ENCODE measurements at regions not wholly inside any gene's neighbourhood (a gene's known extent, or its start where the extent isn't known, plus 50 kb on each side); places are given as distances from the start of the nearest gene placed in this dataset.

DNA sequence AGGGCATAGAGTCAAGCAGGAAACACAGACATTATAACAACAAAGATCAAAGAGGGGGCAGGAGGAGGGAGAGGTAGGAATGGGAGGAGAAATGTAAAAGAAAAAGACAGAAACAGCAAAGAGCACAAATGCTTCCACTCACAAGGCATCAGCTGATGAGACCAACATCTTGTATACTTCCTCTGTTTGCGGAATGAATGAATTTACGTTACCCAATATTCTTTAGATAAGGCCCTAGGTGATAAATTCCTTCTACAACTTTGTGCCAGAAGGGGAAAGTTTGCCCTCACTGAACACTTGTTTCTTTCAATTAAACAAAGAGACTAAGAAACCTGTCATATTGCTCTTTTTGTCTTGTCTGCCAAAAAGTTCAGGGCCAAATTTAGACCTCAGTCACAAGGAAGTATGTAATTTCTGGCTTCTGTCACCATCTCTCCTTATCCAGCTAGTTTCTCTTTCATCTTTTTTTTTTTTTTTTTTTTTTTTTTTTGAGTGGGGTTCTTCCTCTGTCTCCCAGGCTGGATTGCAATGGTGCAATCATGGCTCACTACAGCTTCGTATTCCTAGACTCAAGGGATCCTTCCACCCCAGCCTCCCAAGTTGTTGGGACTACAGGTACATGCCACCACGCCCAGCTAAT is 116.4 kb upstream of the NANOS1 start:
- H3K27ac Mint-ChIP-seq = no peak overlapping the region
- H3K27me3 Mint-ChIP-seq = peaks cover 11% of the 10 kb centered on the region
- H3K9me3 Mint-ChIP-seq = no peaks in the 10 kb centered on the region
- H3K4me3 Mint-ChIP-seq = no peak overlapping the region
- H3K36me3 Mint-ChIP-seq (ENCODE audit: low read depth) = no peaks in the 10 kb centered on the region
- no peak for DNase-seq
- H3K4me1 Mint-ChIP-seq (ENCODE audit: low read depth) = no peaks in the 10 kb centered on the region

DNA sequence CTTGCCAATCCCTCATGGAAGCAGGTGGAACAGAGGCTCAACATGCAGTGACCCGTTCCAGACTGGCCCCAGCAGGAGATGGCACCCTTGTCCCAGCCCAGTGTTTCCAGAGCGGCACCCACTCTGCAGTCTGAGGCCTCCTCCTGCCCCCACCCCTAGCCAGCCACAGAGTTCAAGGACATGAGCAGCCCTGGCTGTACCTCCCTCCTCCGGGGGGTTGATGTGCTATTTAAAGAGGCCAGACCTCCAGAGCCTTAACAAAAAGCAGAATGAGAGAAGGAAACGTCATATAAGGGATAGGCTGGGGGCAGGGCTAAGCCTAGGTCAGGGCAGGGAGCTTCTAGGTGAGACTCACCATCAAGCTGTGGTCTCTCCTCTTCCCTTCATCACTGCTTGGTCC is 115.7 kb upstream of the NANOS1 start:
- H3K27ac Mint-ChIP-seq = no peak overlapping the region
- no peaks in the 10 kb centered on the region for H3K9me3 Mint-ChIP-seq
- no peaks in the 10 kb centered on the region for H3K4me1 Mint-ChIP-seq (ENCODE audit: low read depth)
- peaks cover 11% of the 10 kb centered on the region for H3K27me3 Mint-ChIP-seq
- H3K36me3 Mint-ChIP-seq (ENCODE audit: low read depth) = no peaks in the 10 kb centered on the region
- DNase-seq = no peak
- no peak overlapping the region for H3K4me3 Mint-ChIP-seq

DNA sequence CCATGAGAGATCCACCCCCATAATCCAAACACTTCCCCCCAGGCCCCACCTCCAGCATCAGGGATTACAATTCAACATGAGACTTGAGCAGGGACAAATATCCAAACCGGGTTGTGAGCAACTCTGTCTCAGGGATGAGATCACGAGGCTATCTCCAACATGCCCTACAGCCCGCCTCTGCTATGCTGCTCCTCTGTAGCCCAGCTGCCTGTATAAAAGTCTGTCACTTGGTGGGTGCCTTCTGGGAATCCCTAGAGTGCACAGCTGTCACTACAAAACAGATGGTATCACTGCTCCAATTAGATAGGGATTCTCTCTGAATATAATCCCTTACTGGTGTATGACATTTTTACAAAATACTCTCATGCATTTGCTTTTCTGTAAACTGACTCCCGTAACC is 114.9 kb upstream of the NANOS1 start:
- no peaks in the 10 kb centered on the region for H3K9me3 Mint-ChIP-seq
- no peak for DNase-seq
- peaks cover 12% of the 10 kb centered on the region for H3K27me3 Mint-ChIP-seq
- H3K4me1 Mint-ChIP-seq (ENCODE audit: low read depth) = no peaks in the 10 kb centered on the region
- no peak overlapping the region for H3K27ac Mint-ChIP-seq
- no peaks in the 10 kb centered on the region for H3K36me3 Mint-ChIP-seq (ENCODE audit: low read depth)
- no peak overlapping the region for H3K4me3 Mint-ChIP-seq

DNA sequence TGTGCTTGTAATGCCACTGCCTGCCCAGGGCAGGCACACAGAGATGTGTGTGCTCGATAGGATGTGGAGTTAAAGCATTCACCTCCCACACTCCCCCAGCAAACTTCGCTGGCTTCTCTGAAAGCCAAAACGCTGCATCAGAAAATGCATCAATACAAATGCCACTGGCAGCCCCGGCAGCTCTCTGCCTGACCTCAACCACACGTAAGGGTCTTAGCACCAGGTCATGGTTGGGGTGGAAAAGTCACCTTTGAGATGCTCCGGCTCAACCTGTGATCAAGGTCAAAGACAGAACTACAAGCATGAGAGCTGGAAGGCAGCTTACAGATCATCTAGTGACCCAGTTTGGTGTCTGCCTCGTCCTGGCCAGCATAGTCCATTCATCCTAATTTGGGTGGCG is 114.4 kb upstream of the NANOS1 start:
- H3K4me1 Mint-ChIP-seq (ENCODE audit: low read depth) = no peaks in the 10 kb centered on the region
- no peaks in the 10 kb centered on the region for H3K9me3 Mint-ChIP-seq
- H3K36me3 Mint-ChIP-seq (ENCODE audit: low read depth) = no peaks in the 10 kb centered on the region
- H3K27me3 Mint-ChIP-seq = peaks cover 13% of the 10 kb centered on the region
- H3K27ac Mint-ChIP-seq = no peak overlapping the region
- no peak overlapping the region for H3K4me3 Mint-ChIP-seq
- DNase-seq = no peak

DNA sequence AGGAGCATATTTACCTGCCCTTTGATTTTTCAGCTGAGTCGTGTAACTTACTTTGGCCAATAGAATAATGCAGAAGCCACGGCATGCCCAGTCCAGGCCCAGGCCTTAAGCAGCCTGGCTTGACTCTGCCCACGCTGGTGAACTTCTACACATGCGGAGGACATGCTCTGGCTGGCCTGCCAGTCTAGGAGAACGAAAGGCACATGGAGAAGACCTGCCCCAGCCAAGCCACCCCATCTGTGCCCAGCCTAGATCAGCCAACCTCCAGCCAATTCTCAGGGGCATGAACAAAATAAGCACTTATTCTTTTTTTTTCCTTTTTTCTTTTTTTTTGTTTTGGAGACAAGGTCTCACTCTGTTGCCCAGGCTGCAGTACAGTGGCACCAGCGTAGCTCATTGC is 112.7 kb upstream of the NANOS1 start:
- no peaks in the 10 kb centered on the region for H3K36me3 Mint-ChIP-seq (ENCODE audit: low read depth)
- DNase-seq = no peak
- no peak overlapping the region for H3K4me3 Mint-ChIP-seq
- no peak overlapping the region for H3K27ac Mint-ChIP-seq
- H3K4me1 Mint-ChIP-seq (ENCODE audit: low read depth) = no peaks in the 10 kb centered on the region
- H3K27me3 Mint-ChIP-seq = peaks cover 19% of the 10 kb centered on the region
- H3K9me3 Mint-ChIP-seq = no peaks in the 10 kb centered on the region

DNA sequence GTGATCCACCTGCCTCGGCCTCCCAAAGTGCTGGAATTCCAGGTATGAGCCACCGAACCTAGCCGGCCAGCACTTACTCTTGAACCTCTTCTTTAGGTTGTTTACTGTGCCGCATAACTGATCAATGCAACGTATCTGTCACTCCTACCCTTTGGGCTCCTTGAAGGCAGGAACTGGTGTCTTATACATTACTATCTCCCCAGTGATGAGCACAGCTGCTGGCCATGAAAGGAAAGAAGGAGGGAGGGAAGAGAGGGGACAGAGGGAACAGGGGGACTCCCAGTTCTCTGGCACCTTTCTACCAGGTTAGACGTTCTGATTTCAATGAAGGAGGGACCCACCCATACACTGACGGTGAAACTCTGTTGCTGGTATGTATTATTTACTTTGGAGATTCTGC is 111.8 kb upstream of the NANOS1 start:
- Mint-ChIP-seq H3K27ac (no peak overlapping the region), H3K27me3 (peaks cover 14% of the 10 kb centered on the region), H3K36me3 (ENCODE audit: low read depth) (no peaks in the 10 kb centered on the region), H3K9me3 (no peaks in the 10 kb centered on the region), H3K4me3 (no peak overlapping the region), H3K4me1 (ENCODE audit: low read depth) (no peaks in the 10 kb centered on the region)
- DNase-seq = no peak

DNA sequence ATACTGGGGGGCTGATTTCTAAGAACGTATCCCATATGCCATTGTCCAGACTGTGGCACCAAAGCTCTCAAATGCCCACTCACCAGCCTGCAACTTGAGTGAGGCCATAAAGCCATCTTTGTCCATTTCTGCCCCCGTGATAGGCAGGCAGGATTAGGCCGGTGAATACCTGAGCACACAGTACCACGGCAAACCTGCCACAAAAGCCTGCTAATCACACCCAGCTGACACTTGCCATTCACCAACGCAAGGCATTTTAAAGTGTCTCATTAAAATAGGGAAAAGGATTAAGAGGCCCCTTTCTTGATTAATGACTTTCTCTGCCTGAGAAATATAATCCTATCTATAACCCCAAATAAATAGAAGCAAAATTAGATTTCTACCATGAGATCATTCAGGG is 111.4 kb upstream of the NANOS1 start:
- H3K27me3 Mint-ChIP-seq = peaks cover 14% of the 10 kb centered on the region
- H3K4me1 Mint-ChIP-seq (ENCODE audit: low read depth) = no peaks in the 10 kb centered on the region
- H3K4me3 Mint-ChIP-seq = no peak overlapping the region
- no peaks in the 10 kb centered on the region for H3K9me3 Mint-ChIP-seq
- H3K27ac Mint-ChIP-seq = no peak overlapping the region
- H3K36me3 Mint-ChIP-seq (ENCODE audit: low read depth) = no peaks in the 10 kb centered on the region
- no peak for DNase-seq

DNA sequence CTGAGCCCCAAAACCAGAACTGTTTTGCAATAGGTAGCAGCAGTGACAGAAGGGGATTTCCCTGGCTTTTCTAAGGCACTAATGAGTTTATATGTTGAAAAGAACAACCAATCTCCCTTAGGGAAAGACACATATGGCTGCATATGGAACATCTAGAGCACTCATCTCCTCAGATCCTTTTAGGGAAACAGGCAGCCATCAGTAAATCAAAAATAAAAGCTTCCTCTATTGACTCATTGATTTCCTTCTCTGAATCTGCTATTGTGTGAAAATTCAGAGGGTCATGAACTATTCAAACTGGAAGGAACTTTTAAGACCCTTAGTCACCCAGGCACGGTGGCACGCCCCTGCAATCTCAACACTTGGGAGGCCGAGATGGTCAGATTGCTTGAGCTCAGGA is 110.9 kb upstream of the NANOS1 start:
- no peak for DNase-seq
- peaks cover 15% of the 10 kb centered on the region for H3K27me3 Mint-ChIP-seq
- H3K4me1 Mint-ChIP-seq (ENCODE audit: low read depth) = no peaks in the 10 kb centered on the region

DNA sequence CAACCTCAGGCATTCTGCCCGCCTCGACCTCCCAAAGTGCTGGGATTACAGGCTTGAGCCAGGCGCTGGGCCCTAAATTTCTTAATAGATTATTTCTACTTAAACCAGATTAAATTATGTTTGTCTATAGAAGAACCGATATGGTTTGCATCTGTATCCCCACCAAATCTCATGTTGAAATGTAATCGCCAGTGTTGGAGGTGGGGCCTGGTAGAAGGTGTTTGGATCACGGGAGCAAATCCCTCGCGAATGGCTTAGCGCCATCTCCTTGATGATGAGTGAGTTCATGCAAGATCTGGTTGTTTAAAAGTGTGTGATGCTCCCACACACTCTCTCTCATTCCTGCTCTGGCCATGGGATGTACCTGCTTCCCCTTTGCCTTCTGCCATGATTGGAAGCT is 109.3 kb upstream of the NANOS1 start:
- no peaks in the 10 kb centered on the region for H3K9me3 Mint-ChIP-seq
- no peak overlapping the region for H3K27ac Mint-ChIP-seq
- no peaks in the 10 kb centered on the region for H3K36me3 Mint-ChIP-seq (ENCODE audit: low read depth)
- DNase-seq = no peak
- peaks cover 17% of the 10 kb centered on the region for H3K27me3 Mint-ChIP-seq
- no peak overlapping the region for H3K4me3 Mint-ChIP-seq
- H3K4me1 Mint-ChIP-seq (ENCODE audit: low read depth) = no peaks in the 10 kb centered on the region

More for the DNA sequence above, 110.9 kb upstream of the NANOS1 start:
- no peak overlapping the region for H3K4me3 Mint-ChIP-seq
- H3K9me3 Mint-ChIP-seq = no peaks in the 10 kb centered on the region
- no peaks in the 10 kb centered on the region for H3K36me3 Mint-ChIP-seq (ENCODE audit: low read depth)
- no peak overlapping the region for H3K27ac Mint-ChIP-seq

DNA sequence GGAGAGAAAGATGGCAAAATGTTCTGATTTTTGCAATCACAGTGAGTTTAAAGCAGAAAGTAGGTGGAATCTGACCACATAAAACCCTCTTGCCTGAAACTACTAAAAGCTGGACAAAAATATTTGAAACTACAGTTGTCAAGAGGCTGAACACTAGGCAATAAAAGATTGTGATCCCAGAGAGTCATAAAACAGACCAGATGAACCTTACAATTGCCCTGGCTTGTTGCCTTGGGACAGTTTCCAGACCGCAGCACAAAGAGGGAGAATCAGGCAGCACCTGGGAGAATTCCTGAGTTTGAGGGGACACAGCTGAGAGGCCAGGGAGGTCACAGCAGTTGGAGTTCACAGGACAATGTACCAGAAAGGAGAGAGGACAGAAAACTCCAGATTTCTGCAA is 107.3 kb upstream of the NANOS1 start:
- no peaks in the 10 kb centered on the region for H3K4me1 Mint-ChIP-seq (ENCODE audit: low read depth)
- H3K36me3 Mint-ChIP-seq (ENCODE audit: low read depth) = no peaks in the 10 kb centered on the region
- DNase-seq = no peak
- H3K27ac Mint-ChIP-seq = no peak overlapping the region
- H3K9me3 Mint-ChIP-seq = no peaks in the 10 kb centered on the region
- peaks cover 14% of the 10 kb centered on the region for H3K27me3 Mint-ChIP-seq
- H3K4me3 Mint-ChIP-seq = no peak overlapping the region

DNA sequence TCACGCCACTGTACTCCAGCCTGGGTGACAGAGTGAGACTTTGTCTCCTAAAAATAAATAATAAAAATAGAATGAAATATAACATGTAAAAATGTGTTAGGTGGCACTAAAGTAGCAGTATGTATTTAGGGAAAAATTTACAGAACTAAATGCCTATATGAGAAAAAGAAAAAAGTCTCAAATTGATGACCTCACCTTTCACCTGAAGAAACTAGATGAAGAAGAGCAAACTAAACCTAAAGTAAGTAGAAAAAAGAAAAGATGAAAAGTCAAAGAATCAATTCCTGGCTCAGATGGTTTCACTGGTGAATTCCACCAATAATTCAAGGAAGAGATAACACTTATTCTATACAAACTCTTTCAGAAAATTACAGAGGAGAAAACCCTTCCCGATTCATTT is 106.5 kb upstream of the NANOS1 start:
- no peak overlapping the region for H3K4me3 Mint-ChIP-seq
- no peak overlapping the region for H3K27ac Mint-ChIP-seq
- DNase-seq = no peak
- no peaks in the 10 kb centered on the region for H3K36me3 Mint-ChIP-seq (ENCODE audit: low read depth)
- H3K9me3 Mint-ChIP-seq = no peaks in the 10 kb centered on the region
- H3K27me3 Mint-ChIP-seq = peaks cover 14% of the 10 kb centered on the region
- H3K4me1 Mint-ChIP-seq (ENCODE audit: low read depth) = no peaks in the 10 kb centered on the region

DNA sequence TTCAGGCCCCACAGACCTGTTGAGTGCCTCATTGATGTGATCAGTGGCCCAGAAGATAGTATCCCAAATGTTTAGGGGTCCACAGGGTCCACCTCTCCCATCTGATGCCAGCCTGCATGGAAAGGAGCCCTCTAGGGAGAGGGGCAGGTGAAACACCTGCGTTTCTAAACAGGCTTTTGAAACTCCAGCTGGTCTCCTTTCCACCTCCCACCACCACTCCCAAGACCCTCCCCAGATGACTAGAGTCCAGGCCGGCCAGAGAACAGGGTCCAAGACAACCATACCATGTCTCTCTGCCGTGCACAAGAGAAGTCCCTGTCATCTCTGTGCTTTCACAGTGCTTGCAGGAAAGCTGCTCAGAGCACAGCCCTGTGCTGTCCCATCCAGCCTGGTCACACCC is 105.0 kb upstream of the NANOS1 start:
- Mint-ChIP-seq H3K27me3 (peaks cover 13% of the 10 kb centered on the region), H3K4me3 (no peak overlapping the region), H3K4me1 (ENCODE audit: low read depth) (no peaks in the 10 kb centered on the region), H3K27ac (no peak overlapping the region), H3K36me3 (ENCODE audit: low read depth) (no peaks in the 10 kb centered on the region), H3K9me3 (peaks cover 7% of the 10 kb centered on the region)
- DNase-seq = no peak

DNA sequence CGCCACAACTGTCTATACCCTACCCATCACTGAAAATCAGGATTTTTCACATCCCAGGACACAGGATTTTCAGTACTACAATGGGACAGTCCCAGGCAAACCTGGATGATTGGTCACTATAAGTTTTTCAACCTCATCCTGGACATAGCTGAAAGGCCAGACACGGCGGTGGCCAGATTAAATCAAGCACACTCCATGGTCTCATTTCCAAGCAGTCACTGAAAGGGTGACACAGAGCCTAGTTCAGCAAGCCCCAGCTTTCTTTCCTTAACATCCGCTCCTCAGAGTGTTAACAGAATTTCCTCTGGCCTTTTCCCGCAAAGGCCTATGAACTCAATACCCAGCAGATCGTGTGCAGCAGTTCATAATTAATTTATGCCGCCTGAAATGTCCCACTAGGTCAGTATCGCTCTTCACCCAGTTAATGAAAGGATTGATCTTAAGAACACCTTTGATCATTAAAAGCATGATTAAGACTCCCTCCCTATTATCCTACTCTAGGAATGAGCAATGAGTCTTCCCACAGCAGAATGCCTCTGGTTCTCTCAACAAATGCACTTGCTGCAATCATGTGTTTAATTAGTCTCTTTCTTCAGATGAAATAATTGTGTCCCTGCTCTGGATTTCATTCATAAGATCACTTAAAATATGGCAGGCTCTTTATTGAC is 104.0 kb upstream of the NANOS1 start:
- Mint-ChIP-seq H3K27ac (no peak overlapping the region), H3K36me3 (ENCODE audit: low read depth) (no peaks in the 10 kb centered on the region), H3K27me3 (peaks cover 8% of the 10 kb centered on the region)

DNA sequence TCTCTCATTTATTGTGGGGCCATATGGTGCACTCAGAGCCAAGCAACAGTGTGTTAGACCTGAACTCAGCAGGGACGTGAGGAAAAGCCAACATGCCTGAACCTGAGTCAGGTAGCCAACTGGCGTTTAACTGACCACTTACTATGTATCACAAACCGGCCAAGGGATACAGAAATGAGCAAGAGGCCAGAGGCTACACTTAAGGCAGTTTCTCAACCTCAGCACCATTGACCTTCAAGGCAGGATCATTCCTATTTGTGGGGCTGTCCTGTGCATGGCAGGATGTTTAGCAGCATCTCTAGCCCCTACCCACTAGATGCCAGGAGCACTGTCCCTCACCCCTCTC is 103.5 kb upstream of the NANOS1 start:
- no peak overlapping the region for H3K27ac Mint-ChIP-seq
- peaks cover 5% of the 10 kb centered on the region for H3K27me3 Mint-ChIP-seq
- DNase-seq = no peak
- H3K36me3 Mint-ChIP-seq (ENCODE audit: low read depth) = no peaks in the 10 kb centered on the region
- H3K9me3 Mint-ChIP-seq = peaks cover 13% of the 10 kb centered on the region
- no peaks in the 10 kb centered on the region for H3K4me1 Mint-ChIP-seq (ENCODE audit: low read depth)
- no peak overlapping the region for H3K4me3 Mint-ChIP-seq

More for the DNA sequence above, 104.0 kb upstream of the NANOS1 start:
- H3K4me3 Mint-ChIP-seq = no peak overlapping the region
- peaks cover 8% of the 10 kb centered on the region for H3K9me3 Mint-ChIP-seq
- H3K4me1 Mint-ChIP-seq (ENCODE audit: low read depth) = no peaks in the 10 kb centered on the region
- no peak for DNase-seq

DNA sequence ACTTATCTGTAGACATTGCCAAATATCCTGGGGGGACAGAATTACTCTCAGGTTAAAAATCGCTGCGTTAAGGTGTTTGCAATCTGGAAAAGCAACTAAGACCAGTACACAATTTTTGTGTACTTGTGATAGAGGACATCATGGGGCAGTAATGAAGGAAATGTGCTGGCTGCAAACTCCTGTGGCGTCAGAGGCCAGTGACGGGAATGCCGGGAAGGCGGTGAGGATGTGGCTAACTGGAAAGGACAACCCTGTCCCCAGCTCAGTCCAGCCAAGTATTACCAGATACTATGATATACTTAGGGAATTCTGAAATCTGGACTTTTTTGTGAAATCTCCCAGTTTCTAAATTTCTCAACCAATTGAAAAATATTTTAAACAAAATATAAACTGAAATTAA is 103.1 kb upstream of the NANOS1 start:
- H3K9me3 Mint-ChIP-seq = peaks cover 17% of the 10 kb centered on the region
- H3K27me3 Mint-ChIP-seq = peaks cover 5% of the 10 kb centered on the region
- H3K36me3 Mint-ChIP-seq (ENCODE audit: low read depth) = no peaks in the 10 kb centered on the region
- H3K4me1 Mint-ChIP-seq (ENCODE audit: low read depth) = no peaks in the 10 kb centered on the region
- H3K27ac Mint-ChIP-seq = no peak overlapping the region
- H3K4me3 Mint-ChIP-seq = no peak overlapping the region
- DNase-seq = no peak

DNA sequence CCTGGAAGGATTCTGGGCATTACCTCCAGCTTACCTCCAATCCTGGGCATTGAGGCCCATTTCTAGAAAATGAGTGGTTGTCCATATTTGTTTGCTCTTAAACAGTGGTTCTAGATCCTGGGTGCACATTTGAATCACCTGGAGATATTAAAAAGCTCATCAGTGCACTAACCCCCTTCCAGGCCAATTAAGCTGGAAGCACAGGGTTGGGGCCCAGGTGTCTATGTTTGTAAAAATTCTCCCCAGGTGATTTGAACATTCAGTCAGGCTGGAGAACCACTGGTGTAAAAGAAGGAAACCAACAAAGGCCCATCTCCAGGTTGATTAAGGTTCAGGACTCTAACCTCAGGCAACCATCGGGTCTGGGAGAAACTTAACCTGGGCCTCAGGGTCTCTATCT is 102.6 kb upstream of the NANOS1 start:
- H3K9me3 Mint-ChIP-seq = peaks cover 21% of the 10 kb centered on the region
- peaks cover 5% of the 10 kb centered on the region for H3K27me3 Mint-ChIP-seq
- H3K36me3 Mint-ChIP-seq (ENCODE audit: low read depth) = no peaks in the 10 kb centered on the region
- no peak overlapping the region for H3K4me3 Mint-ChIP-seq
- no peak overlapping the region for H3K27ac Mint-ChIP-seq
- no peak for DNase-seq
- no peaks in the 10 kb centered on the region for H3K4me1 Mint-ChIP-seq (ENCODE audit: low read depth)

Measured in activated T-cell treated with anti-CD3 and anti-CD28 coated beads, Interleukin-2, amount 50 U/mL, for 24 hours (primary cell).